ENCODE measurements at regions not wholly inside any gene's neighbourhood (a gene's known extent, or its start where the extent isn't known, plus 50 kb on each side); places are given as distances from the start of the nearest gene placed in this dataset.

GRCh38 chr18:72667932-72668331 lies 123.8 kb upstream of the CBLN2 start:
- Histone ChIP-seq H3K4me1 (ENCODE audit: insufficient read depth, low read length) (no peaks in the 10 kb centered on the region), H3K27ac (ENCODE audit: low read depth in 1 of 2, low read length in 2 of 2) (no peak overlapping the region), H3K4me3 (ENCODE audit: low read length) (no peak overlapping the region), H3K9me3 (ENCODE audit: control insufficient read depth in 1 of 2, insufficient read depth in 1 of 2, low read length in 2 of 2) (peaks cover 0 to 7% of the 10 kb centered on the region in 2 experiments), H3K27me3 (ENCODE audit: control insufficient read depth in 1 of 2, insufficient read depth in 2 of 2, low read length in 2 of 2) (no peaks in the 10 kb centered on the region), H3K36me3 (ENCODE audit: insufficient read depth, low read length) (no peaks in the 10 kb centered on the region)
- H3K27me3 Mint-ChIP-seq, result peaks cover 5% of the 10 kb centered on the region
- DNase-seq (no peak), ATAC-seq (ENCODE audit: poor library complexity) (no peak)
- no peaks in the 10 kb centered on the region for H3K36me3 Mint-ChIP-seq (ENCODE audit: low read depth)
- no peak for TF ChIP-seq CTCF (IDR thresholded peaks at IDR 0.05)
- ChIA-PET CTCF (no interaction called here), POLR2A (no interaction called here)
- intact Hi-C loops (cut with DNase I, micrococcal nuclease), result no loop called here
- no peak overlapping the region for H3K27ac Mint-ChIP-seq
- no peak overlapping the region for H3K4me3 Mint-ChIP-seq
- H3K9me3 Mint-ChIP-seq, result no peaks in the 10 kb centered on the region
- no peaks in the 10 kb centered on the region for H3K4me1 Mint-ChIP-seq (ENCODE audit: low read depth)

GRCh38 chr18:72652990-72653593 lies 109.0 kb upstream of the CBLN2 start:
- no peaks in the 10 kb centered on the region for H3K4me1 ChIP-seq (ENCODE audit: insufficient read depth, low read length)

GRCh38 chr18:72651033-72651432 lies 106.9 kb upstream of the CBLN2 start:
- H3K9me3 Mint-ChIP-seq, result no peaks in the 10 kb centered on the region
- ATAC-seq (ENCODE audit: poor library complexity) (no peak), DNase-seq (no peak)
- no peak overlapping the region for H3K4me3 Mint-ChIP-seq
- ChIA-PET CTCF (no interaction called here), POLR2A (no interaction called here)
- no peaks in the 10 kb centered on the region for H3K27me3 Mint-ChIP-seq
- no peak overlapping the region for H3K4me3 ChIP-seq (ENCODE audit: low read length)
- no peaks in the 10 kb centered on the region for H3K27me3 ChIP-seq (ENCODE audit: control insufficient read depth in 1 of 2, insufficient read depth in 2 of 2, low read length in 2 of 2)
- H3K4me1 Mint-ChIP-seq (ENCODE audit: low read depth), result no peaks in the 10 kb centered on the region
- no peak for TF ChIP-seq CTCF (IDR thresholded peaks at IDR 0.05)
- no peaks in the 10 kb centered on the region for H3K36me3 Mint-ChIP-seq (ENCODE audit: low read depth)
- intact Hi-C loops (cut with DNase I, micrococcal nuclease), result no loop called here
- no peaks in the 10 kb centered on the region for H3K4me1 ChIP-seq (ENCODE audit: insufficient read depth, low read length)
- H3K27ac ChIP-seq (ENCODE audit: low read depth in 1 of 2, low read length in 2 of 2), result no peak overlapping the region
- H3K36me3 ChIP-seq (ENCODE audit: insufficient read depth, low read length), result no peaks in the 10 kb centered on the region
- H3K9me3 ChIP-seq (ENCODE audit: control insufficient read depth in 1 of 2, insufficient read depth in 1 of 2, low read length in 2 of 2), result no peaks in the 10 kb centered on the region
- no peak overlapping the region for H3K27ac Mint-ChIP-seq

More at GRCh38 chr18:72652990-72653593, 109.0 kb upstream of the CBLN2 start:
- Mint-ChIP-seq H3K4me3 (no peak overlapping the region), H3K36me3 (ENCODE audit: low read depth) (no peaks in the 10 kb centered on the region), H3K27ac (no peak overlapping the region), H3K4me1 (ENCODE audit: low read depth) (no peaks in the 10 kb centered on the region), H3K9me3 (no peaks in the 10 kb centered on the region), H3K27me3 (no peaks in the 10 kb centered on the region)
- Histone ChIP-seq H3K4me3 (ENCODE audit: low read length) (no peak overlapping the region), H3K36me3 (ENCODE audit: insufficient read depth, low read length) (no peaks in the 10 kb centered on the region), H3K27me3 (ENCODE audit: control insufficient read depth in 1 of 2, insufficient read depth in 2 of 2, low read length in 2 of 2) (no peaks in the 10 kb centered on the region), H3K9me3 (ENCODE audit: control insufficient read depth in 1 of 2, insufficient read depth in 1 of 2, low read length in 2 of 2) (no peaks in the 10 kb centered on the region), H3K27ac (ENCODE audit: low read depth in 1 of 2, low read length in 2 of 2) (no peak overlapping the region)
- DNase-seq (peak in 4 of 14 experiments; percentile 5 to 23 (median 18)), ATAC-seq (ENCODE audit: poor library complexity) (no peak)
- CTCF ChIA-PET, result no interaction called here
- peak; percentile 13 for TF ChIP-seq CTCF (IDR thresholded peaks at IDR 0.05)
- intact Hi-C loops (cut with DNase I, micrococcal nuclease), result no loop called here
- POLR2A ChIA-PET, result no interaction called here
